WTC11 (cell line): ENCODE measurements at regions not wholly inside any gene's neighbourhood (a gene's known extent, or its start where the extent isn't known, plus 50 kb on each side); places are given as distances from the start of the nearest gene placed in this dataset.

ENCODE experiments used
- ATAC-seq: fragments of 200-7000 bp; cut with Tn5 transposase; 2 replicates; pipeline ENCODE4 v1.10.0; 2021; ENCODE audit warnings: mild to moderate bottlenecking, moderate library complexity
- CTCF ChIA-PET: fragments of 300-600 bp; sonication (Branson Sonifier 250); formaldehyde crosslinking; loops from one replicate; lab custom pipeline; 2021; ENCODE audit warnings: antibody characterized with exemption; lab: Charles Lee
- POLR2A ChIA-PET: fragments of 350-600 bp; sonication (Branson Sonifier 250); formaldehyde crosslinking; loops from one replicate; lab custom pipeline; 2021; ENCODE audit warnings: antibody characterized with exemption; lab: Charles Lee
- DNase-seq: peaks from one replicate; pipeline ENCODE4 v3.0.0; 2021; ENCODE audit warnings: low spot score
- H3K27ac Mint-ChIP-seq: 2 replicates; pipeline ENCODE4 v1.8.0; 2021; ENCODE audit warnings: mixed read lengths
- H3K27me3 Mint-ChIP-seq: 2 replicates; pipeline ENCODE4 v1.8.0; 2021; ENCODE audit warnings: low read depth, mild to moderate bottlenecking, moderate library complexity, mixed read lengths
- H3K36me3 Mint-ChIP-seq: 2 replicates; pipeline ENCODE4 v1.8.0; 2021; ENCODE audit warnings: mixed read lengths
- H3K4me1 Mint-ChIP-seq: 2 replicates; pipeline ENCODE4 v1.8.0; 2022; ENCODE audit warnings: mixed read lengths
- H3K4me3 Mint-ChIP-seq: 2 replicates; pipeline ENCODE4 v1.8.0; 2021; ENCODE audit warnings: mild to moderate bottlenecking, moderate library complexity, mixed read lengths
- H3K9me3 Mint-ChIP-seq: 2 replicates; pipeline ENCODE4 v1.8.0; 2021; ENCODE audit warnings: mixed read lengths
- ATF1 ChIP-seq: sonication (generic); formaldehyde crosslinking; IDR thresholded peaks from 2 replicates; pipeline ENCODE4 v1.8.1; 2023; ENCODE audit warnings: mild to moderate bottlenecking, moderate library complexity, missing genetic modification reagents
- ELF4 ChIP-seq: sonication (generic); formaldehyde crosslinking; IDR thresholded peaks from 2 replicates; pipeline ENCODE4 v1.8.1; 2022; ENCODE audit warnings: low read depth, mild to moderate bottlenecking, moderate library complexity, missing genetic modification reagents
- EMX1 ChIP-seq: fragments of 250-450 bp; sonication (Bioruptor Pico); IDR thresholded peaks from 2 replicates; pipeline ENCODE4 v1.8.0; 2021; ENCODE audit warnings: mild to moderate bottlenecking
- FOXJ3 ChIP-seq: sonication (generic); formaldehyde crosslinking; IDR thresholded peaks from 2 replicates; pipeline ENCODE4 v1.9.0; 2021; ENCODE audit warnings: missing genetic modification reagents, mild to moderate bottlenecking, borderline replicate concordance
- FOXP1 ChIP-seq: sonication (generic); formaldehyde crosslinking; IDR thresholded peaks from 2 replicates; pipeline ENCODE4 v1.8.0; 2022; ENCODE audit warnings: missing genetic modification reagents, mild to moderate bottlenecking, moderate library complexity, borderline replicate concordance
- GABPB1 ChIP-seq: sonication (generic); formaldehyde crosslinking; IDR thresholded peaks from 2 replicates; pipeline ENCODE4 v1.8.1; 2023; ENCODE audit warnings: mild to moderate bottlenecking, missing genetic modification reagents
- MYBL2 ChIP-seq: sonication (generic); formaldehyde crosslinking; IDR thresholded peaks from 2 replicates; pipeline ENCODE4 v1.8.1; 2023; ENCODE audit warnings: mild to moderate bottlenecking, moderate library complexity, missing genetic modification reagents
- NFYB ChIP-seq: sonication (generic); formaldehyde crosslinking; conservative IDR thresholded peaks from 2 replicates; pipeline ENCODE4 v1.8.0; 2022; ENCODE audit warnings: low read depth, missing genetic modification reagents
- SMAD4 ChIP-seq: sonication (generic); formaldehyde crosslinking; IDR thresholded peaks from 2 replicates; pipeline ENCODE4 v1.8.0; 2022; ENCODE audit warnings: mild to moderate bottlenecking, missing genetic modification reagents
- SOX15 ChIP-seq: fragments of 250-450 bp; sonication (Bioruptor Pico); IDR thresholded peaks from 2 replicates; pipeline ENCODE4 v1.9.0; 2021; ENCODE audit warnings: mild to moderate bottlenecking
- TP53 ChIP-seq: sonication (generic); formaldehyde crosslinking; IDR thresholded peaks from 2 replicates; pipeline ENCODE4 v1.8.1; 2023; ENCODE audit warnings: mild to moderate bottlenecking, missing genetic modification reagents
- ZNF416 ChIP-seq: fragments of 250-450 bp; sonication (Bioruptor Pico); IDR thresholded peaks from 2 replicates; pipeline ENCODE4 v1.9.0; 2021; ENCODE audit warnings: mild to moderate bottlenecking, inconsistent platforms
- TF ChIP-seq, protein P1 (sequence below): sonication (generic); formaldehyde crosslinking; IDR thresholded peaks from 2 replicates; pipeline ENCODE4 v1.8.0; 2022; ENCODE audit warnings: missing genetic modification reagents
- TF ChIP-seq, protein P2 (sequence below): sonication (generic); formaldehyde crosslinking; IDR thresholded peaks from 2 replicates; pipeline ENCODE4 v1.8.1; 2023; ENCODE audit warnings: mild to moderate bottlenecking, missing genetic modification reagents, borderline replicate concordance
- TF ChIP-seq, protein P3 (sequence below): sonication (generic); formaldehyde crosslinking; IDR thresholded peaks from 2 replicates; pipeline ENCODE4 v1.8.0; 2022; ENCODE audit warnings: mild to moderate bottlenecking, missing genetic modification reagents
- TF ChIP-seq, protein P4 (sequence below): sonication (generic); formaldehyde crosslinking; conservative IDR thresholded peaks from 2 replicates; pipeline ENCODE4 v1.8.1; 2022; ENCODE audit warnings: mild to moderate bottlenecking, missing genetic modification reagents
- TF ChIP-seq, protein P5 (sequence below): sonication (generic); formaldehyde crosslinking; IDR thresholded peaks from 2 replicates; pipeline ENCODE4 v1.8.1; 2023; ENCODE audit warnings: mild to moderate bottlenecking, missing genetic modification reagents, moderate library complexity

DNA sequence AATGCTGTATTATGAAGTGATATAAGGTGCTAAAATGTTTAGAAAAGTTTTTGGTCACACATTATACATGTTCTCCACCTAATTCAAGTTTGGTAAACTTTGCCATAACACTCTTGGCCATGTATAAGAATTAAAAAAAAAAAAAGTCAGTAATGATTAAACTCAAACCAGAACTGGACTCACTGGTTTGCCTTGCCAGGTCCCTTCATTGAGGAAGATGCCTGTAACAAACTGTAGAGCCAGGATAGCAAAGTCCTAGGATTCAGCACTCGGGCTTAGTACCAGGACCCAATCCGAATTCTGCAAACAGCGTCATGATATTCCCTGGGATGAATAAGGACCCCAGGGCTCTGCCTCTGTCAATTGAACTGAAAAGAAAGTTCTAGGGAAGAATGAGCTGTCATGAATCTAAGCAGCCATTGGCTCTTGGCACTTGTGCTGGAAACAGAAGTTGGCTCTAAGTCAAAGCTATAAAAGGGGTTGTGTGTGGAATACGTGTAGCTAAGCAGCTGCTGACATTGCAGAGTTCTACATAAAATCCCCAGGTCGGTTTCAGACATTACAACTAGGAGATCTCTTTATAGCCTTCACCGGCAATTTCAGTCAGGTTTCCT, 216.9 kb downstream of the C7orf25 start (continued):
- TF ChIP-seq, protein P1, sequence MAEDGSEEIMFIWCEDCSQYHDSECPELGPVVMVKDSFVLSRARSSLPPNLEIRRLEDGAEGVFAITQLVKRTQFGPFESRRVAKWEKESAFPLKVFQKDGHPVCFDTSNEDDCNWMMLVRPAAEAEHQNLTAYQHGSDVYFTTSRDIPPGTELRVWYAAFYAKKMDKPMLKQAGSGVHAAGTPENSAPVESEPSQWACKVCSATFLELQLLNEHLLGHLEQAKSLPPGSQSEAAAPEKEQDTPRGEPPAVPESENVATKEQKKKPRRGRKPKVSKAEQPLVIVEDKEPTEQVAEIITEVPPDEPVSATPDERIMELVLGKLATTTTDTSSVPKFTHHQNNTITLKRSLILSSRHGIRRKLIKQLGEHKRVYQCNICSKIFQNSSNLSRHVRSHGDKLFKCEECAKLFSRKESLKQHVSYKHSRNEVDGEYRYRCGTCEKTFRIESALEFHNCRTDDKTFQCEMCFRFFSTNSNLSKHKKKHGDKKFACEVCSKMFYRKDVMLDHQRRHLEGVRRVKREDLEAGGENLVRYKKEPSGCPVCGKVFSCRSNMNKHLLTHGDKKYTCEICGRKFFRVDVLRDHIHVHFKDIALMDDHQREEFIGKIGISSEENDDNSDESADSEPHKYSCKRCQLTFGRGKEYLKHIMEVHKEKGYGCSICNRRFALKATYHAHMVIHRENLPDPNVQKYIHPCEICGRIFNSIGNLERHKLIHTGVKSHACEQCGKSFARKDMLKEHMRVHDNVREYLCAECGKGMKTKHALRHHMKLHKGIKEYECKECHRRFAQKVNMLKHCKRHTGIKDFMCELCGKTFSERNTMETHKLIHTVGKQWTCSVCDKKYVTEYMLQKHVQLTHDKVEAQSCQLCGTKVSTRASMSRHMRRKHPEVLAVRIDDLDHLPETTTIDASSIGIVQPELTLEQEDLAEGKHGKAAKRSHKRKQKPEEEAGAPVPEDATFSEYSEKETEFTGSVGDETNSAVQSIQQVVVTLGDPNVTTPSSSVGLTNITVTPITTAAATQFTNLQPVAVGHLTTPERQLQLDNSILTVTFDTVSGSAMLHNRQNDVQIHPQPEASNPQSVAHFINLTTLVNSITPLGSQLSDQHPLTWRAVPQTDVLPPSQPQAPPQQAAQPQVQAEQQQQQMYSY (CRISPR knock-in tag), result no peak
- TF ChIP-seq ZNF416 (CRISPR knock-in tag), result no peak
- TF ChIP-seq ELF4, result no peak

DNA sequence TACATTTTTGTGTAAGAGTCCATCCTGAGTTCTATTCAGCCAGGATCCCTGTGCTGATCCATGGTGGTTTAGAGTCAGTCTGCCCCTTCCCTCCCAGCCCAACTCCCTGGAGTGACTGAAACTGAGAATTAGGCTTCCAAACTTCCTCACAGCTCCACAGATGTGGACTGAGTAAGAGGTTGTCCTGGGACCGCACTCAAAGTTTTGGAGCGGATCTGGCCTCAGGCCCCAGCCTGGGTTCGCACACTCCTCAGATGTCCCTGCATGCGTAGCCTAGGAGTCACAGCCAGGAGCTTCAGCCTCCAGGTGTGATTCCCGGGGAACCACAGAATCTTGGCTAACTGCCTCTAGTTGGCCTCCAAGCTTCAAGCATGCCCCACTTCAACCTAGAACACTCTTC, 218.1 kb downstream of the C7orf25 start:
- TF ChIP-seq FOXP1 (no peak), MYBL2 (CRISPR knock-in tag) (no peak), GABPB1 (no peak), SOX15 (CRISPR knock-in tag) (no peak), SMAD4 (CRISPR knock-in tag) (no peak), EMX1 (CRISPR knock-in tag) (no peak), TP53 (CRISPR knock-in tag) (no peak)
- TF ChIP-seq, protein P2, sequence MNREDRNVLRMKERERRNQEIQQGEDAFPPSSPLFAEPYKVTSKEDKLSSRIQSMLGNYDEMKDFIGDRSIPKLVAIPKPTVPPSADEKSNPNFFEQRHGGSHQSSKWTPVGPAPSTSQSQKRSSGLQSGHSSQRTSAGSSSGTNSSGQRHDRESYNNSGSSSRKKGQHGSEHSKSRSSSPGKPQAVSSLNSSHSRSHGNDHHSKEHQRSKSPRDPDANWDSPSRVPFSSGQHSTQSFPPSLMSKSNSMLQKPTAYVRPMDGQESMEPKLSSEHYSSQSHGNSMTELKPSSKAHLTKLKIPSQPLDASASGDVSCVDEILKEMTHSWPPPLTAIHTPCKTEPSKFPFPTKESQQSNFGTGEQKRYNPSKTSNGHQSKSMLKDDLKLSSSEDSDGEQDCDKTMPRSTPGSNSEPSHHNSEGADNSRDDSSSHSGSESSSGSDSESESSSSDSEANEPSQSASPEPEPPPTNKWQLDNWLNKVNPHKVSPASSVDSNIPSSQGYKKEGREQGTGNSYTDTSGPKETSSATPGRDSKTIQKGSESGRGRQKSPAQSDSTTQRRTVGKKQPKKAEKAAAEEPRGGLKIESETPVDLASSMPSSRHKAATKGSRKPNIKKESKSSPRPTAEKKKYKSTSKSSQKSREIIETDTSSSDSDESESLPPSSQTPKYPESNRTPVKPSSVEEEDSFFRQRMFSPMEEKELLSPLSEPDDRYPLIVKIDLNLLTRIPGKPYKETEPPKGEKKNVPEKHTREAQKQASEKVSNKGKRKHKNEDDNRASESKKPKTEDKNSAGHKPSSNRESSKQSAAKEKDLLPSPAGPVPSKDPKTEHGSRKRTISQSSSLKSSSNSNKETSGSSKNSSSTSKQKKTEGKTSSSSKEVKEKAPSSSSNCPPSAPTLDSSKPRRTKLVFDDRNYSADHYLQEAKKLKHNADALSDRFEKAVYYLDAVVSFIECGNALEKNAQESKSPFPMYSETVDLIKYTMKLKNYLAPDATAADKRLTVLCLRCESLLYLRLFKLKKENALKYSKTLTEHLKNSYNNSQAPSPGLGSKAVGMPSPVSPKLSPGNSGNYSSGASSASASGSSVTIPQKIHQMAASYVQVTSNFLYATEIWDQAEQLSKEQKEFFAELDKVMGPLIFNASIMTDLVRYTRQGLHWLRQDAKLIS (CRISPR knock-in tag), result no peak
- POLR2A ChIA-PET, result no interaction called here
- H3K27me3 Mint-ChIP-seq, result no peaks in the 10 kb centered on the region; the same call in 1 of the 2 replicates
- ATAC-seq (no peak), DNase-seq (no peak)
- no peak overlapping the region for H3K27ac Mint-ChIP-seq
- no peak overlapping the region for H3K4me3 Mint-ChIP-seq
- peaks cover 22% of the 10 kb centered on the region for H3K4me1 Mint-ChIP-seq
- peaks cover 6% of the 10 kb centered on the region for H3K9me3 Mint-ChIP-seq
- H3K36me3 Mint-ChIP-seq, result no peaks in the 10 kb centered on the region
- CTCF ChIA-PET, result interaction anchor here (1.0 to 2.7 kb wide), 4 partner anchors 52 to 753 kb away, joined by 3 to 19 read pairs (median 3); no protein-coding TSS in a partner anchor

DNA sequence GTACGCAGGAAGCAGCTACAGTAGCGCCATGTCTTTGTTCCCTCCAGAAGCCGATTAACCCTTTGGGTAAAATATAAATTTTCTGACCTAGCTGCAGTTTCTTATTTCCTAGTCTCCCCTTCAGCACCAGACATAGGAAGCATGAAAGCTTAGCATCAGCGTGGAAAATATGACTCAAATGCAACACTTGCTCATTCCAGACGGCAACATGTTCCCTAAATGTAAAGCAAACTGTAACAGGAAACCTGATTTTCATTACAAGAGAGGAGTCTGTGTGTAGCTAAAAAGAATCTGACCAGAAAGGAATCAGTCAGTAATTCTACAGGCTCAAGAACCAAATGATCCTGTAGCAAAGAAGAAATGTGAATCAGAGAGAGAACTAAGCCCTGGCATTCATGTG, 219.2 kb downstream of the C7orf25 start:
- no peak for ATAC-seq
- H3K4me1 Mint-ChIP-seq, result peaks cover 28% of the 10 kb centered on the region

More for the DNA sequence above, 219.2 kb downstream of the C7orf25 start:
- POLR2A ChIA-PET, result no interaction called here
- TF ChIP-seq, protein P3, sequence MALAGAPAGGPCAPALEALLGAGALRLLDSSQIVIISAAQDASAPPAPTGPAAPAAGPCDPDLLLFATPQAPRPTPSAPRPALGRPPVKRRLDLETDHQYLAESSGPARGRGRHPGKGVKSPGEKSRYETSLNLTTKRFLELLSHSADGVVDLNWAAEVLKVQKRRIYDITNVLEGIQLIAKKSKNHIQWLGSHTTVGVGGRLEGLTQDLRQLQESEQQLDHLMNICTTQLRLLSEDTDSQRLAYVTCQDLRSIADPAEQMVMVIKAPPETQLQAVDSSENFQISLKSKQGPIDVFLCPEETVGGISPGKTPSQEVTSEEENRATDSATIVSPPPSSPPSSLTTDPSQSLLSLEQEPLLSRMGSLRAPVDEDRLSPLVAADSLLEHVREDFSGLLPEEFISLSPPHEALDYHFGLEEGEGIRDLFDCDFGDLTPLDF (CRISPR knock-in tag), result no peak
- no peak for TF ChIP-seq EMX1 (CRISPR knock-in tag)
- no peak for TF ChIP-seq ATF1 (CRISPR knock-in tag)
- TF ChIP-seq, protein P4, sequence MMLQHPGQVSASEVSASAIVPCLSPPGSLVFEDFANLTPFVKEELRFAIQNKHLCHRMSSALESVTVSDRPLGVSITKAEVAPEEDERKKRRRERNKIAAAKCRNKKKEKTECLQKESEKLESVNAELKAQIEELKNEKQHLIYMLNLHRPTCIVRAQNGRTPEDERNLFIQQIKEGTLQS (CRISPR knock-in tag), result no peak
- TF ChIP-seq, protein P2 (CRISPR knock-in tag), result no peak
- TF ChIP-seq, protein P5, sequence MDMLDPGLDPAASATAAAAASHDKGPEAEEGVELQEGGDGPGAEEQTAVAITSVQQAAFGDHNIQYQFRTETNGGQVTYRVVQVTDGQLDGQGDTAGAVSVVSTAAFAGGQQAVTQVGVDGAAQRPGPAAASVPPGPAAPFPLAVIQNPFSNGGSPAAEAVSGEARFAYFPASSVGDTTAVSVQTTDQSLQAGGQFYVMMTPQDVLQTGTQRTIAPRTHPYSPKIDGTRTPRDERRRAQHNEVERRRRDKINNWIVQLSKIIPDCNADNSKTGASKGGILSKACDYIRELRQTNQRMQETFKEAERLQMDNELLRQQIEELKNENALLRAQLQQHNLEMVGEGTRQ (CRISPR knock-in tag), result no peak
- no peak for TF ChIP-seq FOXJ3 (CRISPR knock-in tag)
- no peak for TF ChIP-seq NFYB (CRISPR knock-in tag)
- H3K36me3 Mint-ChIP-seq, result no peaks in the 10 kb centered on the region
- CTCF ChIA-PET, result interaction anchor here (1.1 to 2.7 kb wide), 8 partner anchors 44 to 752 kb away, joined by 3 to 19 read pairs (median 4); no protein-coding TSS in a partner anchor
- H3K9me3 Mint-ChIP-seq, result peaks cover 6% of the 10 kb centered on the region
- H3K4me3 Mint-ChIP-seq, result no peak overlapping the region
- no peak for DNase-seq
- no peak overlapping the region for H3K27ac Mint-ChIP-seq
- peaks cover 6% of the 10 kb centered on the region for H3K27me3 Mint-ChIP-seq
